ENCODE measurements at regions not wholly inside any gene's neighbourhood (a gene's known extent, or its start where the extent isn't known, plus 50 kb on each side); places are given as distances from the start of the nearest gene placed in this dataset.

DNA sequence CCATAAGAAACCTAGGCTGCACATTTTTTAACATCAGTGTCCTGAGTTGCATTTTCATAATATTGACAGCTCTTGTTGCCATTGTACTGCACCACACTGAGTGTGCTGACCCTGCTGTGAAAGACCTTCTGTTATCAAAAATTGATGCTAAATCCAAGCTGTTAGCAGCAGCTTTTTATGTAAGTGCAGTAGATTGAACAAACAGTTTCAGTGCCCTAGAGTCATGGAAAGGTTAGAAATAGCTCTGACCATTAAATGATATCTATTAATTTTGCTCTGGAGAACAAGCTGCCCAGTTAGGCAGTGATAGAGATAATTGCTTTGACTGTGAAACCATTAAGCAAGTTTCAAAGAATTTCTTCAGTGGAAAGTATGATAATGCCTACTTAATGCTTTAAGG is 1289.2 kb upstream of the PCDH20 start:
- no peak for TF ChIP-seq CTCF (IDR thresholded peaks at IDR 0.05; ENCODE audit: control extremely low read depth, extremely low read depth, low read depth, missing control alignments)
- no peak for DNase-seq (ENCODE audit: extremely low spot score)
- ChIA-PET CTCF (interaction anchor here (1.2 to 1.4 kb wide), 3 partner anchors 12 to 36 kb away, joined by 3 to 4 read pairs (median 3); no protein-coding TSS in a partner anchor), POLR2A (no interaction called here)

- DNase-seq (ENCODE audit: extremely low spot score): no peak
- no peak for TF ChIP-seq CTCF (IDR thresholded peaks at IDR 0.05; ENCODE audit: control extremely low read depth, extremely low read depth, low read depth, missing control alignments)
- CTCF ChIA-PET: no interaction called here
- POLR2A ChIA-PET: no interaction called here
These were observed 1286.9 kb upstream of the PCDH20 start for GRCh38 chr13:62702502-62702901.

GRCh38 chr13:62697701-62698100 is 1282.1 kb upstream of the PCDH20 start:
- no peak for TF ChIP-seq CTCF (IDR thresholded peaks at IDR 0.05; ENCODE audit: control extremely low read depth, extremely low read depth, low read depth, missing control alignments)
- ChIA-PET CTCF (no interaction called here), POLR2A (no interaction called here)
- no peak for DNase-seq (ENCODE audit: extremely low spot score)

GRCh38 chr13:62696490-62696889 is 1280.8 kb upstream of the PCDH20 start:
- no peak for DNase-seq (ENCODE audit: extremely low spot score)
- TF ChIP-seq CTCF (IDR thresholded peaks at IDR 0.05; ENCODE audit: control extremely low read depth, extremely low read depth, low read depth, missing control alignments): no peak
- POLR2A ChIA-PET: no interaction called here
- CTCF ChIA-PET: interaction anchor here (1.3 kb wide), 1 partner anchor 13 kb away, joined by 3 read pairs; no protein-coding TSS in a partner anchor

DNA sequence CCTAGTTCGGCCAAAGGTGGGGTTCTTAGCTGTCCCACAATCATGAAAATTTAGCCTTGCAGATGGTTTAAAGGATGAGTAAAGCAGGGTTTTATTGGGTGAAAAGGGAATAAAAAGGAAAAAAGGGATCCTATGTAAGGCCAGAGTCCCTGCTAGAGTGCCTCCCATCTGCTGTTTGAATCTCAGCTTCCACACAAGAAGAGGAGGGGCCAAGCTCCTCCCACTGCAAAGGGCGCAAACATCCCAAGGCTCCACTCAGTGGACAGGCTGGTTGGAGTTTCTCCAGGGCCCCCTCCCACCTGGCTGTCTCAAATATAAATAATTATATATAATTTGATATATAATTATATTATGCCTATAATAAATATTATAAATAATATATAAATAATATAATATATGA is 1272.1 kb upstream of the PCDH20 start:
- CTCF ChIA-PET: no interaction called here

GRCh38 chr13:62684359-62684758 is 1268.7 kb upstream of the PCDH20 start:
- DNase-seq (ENCODE audit: extremely low spot score): no peak
- ChIA-PET POLR2A (no interaction called here), CTCF (interaction anchor here (0.6 to 1.5 kb wide), 2 partner anchors 11 to 33 kb away, joined by 3 to 4 read pairs; no protein-coding TSS in a partner anchor)
- no peak for TF ChIP-seq CTCF (IDR thresholded peaks at IDR 0.05; ENCODE audit: control extremely low read depth, extremely low read depth, low read depth, missing control alignments)

More for the DNA sequence above, 1272.1 kb upstream of the PCDH20 start:
- no peak for TF ChIP-seq CTCF (IDR thresholded peaks at IDR 0.05; ENCODE audit: control extremely low read depth, extremely low read depth, low read depth, missing control alignments)
- POLR2A ChIA-PET: no interaction called here
- DNase-seq (ENCODE audit: extremely low spot score): no peak

- DNase-seq (ENCODE audit: extremely low spot score): no peak
- ChIA-PET POLR2A (no interaction called here), CTCF (no interaction called here)
- TF ChIP-seq CTCF (IDR thresholded peaks at IDR 0.05; ENCODE audit: control extremely low read depth, extremely low read depth, low read depth, missing control alignments): no peak
These were observed 1267.1 kb upstream of the PCDH20 start for GRCh38 chr13:62682788-62683187.
